ENCODE measurements at regions not wholly inside any gene's neighbourhood (a gene's known extent, or its start where the extent isn't known, plus 50 kb on each side); places are given as distances from the start of the nearest gene placed in this dataset.

- TF ChIP-seq CTCF (IDR thresholded peaks at IDR 0.05; ENCODE audit: control extremely low read depth in 1 of 3, insufficient read depth in 1 of 3, low read depth in 1 of 3, low read length in 3 of 3) (no peak), SP4 (IDR thresholded peaks at IDR 0.05; ENCODE audit: low read length) (no peak), JUND (IDR thresholded peaks at IDR 0.05; ENCODE audit: low read length) (no peak), POLR2A (IDR thresholded peaks at IDR 0.05; ENCODE audit: control extremely low read depth in 1 of 2, low read depth in 2 of 2, low read length in 2 of 2) (no peak), EZH2 (IDR thresholded peaks at IDR 0.05; ENCODE audit: low read depth, low read length, severe bottlenecking) (no peak), ATF2 (IDR thresholded peaks at IDR 0.05; ENCODE audit: low read length) (no peak), HDAC2 (IDR thresholded peaks at IDR 0.05; ENCODE audit: borderline replicate concordance in 1 of 2, low read depth in 2 of 2, low read length in 2 of 2) (no peak), ATF3 (IDR thresholded peaks at IDR 0.05; ENCODE audit: insufficient read depth, low read depth, low read length) (no peak), SRF (IDR thresholded peaks at IDR 0.05; ENCODE audit: low read depth, low read length) (no peak)
Measured at GRCh38 chr4:31104043-31104442, 383.9 kb downstream of the PCDH7 start.
